Tibial nerve (tissue), 4 donors: ENCODE measurements at regions not wholly inside any gene's neighbourhood (a gene's known extent, or its start where the extent isn't known, plus 50 kb on each side); places are given as distances from the start of the nearest gene placed in this dataset.

Source experiments
- DNase-seq, 2 donors: peaks; one replicate each; pipeline ENCODE4 v3.0.0-alpha.2; 2019; ENCODE audit warnings: low spot score in 2 of 2
- H3K27ac ChIP-seq, 4 donors: fragments of 200-600 bp; sonication (generic) in 3 of 4; one replicate each; pipeline ENCODE4 v1.5.1; 2017 to 2019; ENCODE audit warnings: mild to moderate bottlenecking in 1 of 4
- H3K27me3 ChIP-seq, 2 donors: fragments of 200-600 bp; sonication (generic) in 1 of 2; one replicate each; pipeline versions ENCODE4 v1.5.1 to v1.6.0; 2017 to 2019
- H3K36me3 ChIP-seq, 3 donors: fragments of 200-600 bp; sonication (generic); one replicate each; pipeline ENCODE4 v1.5.1; 2018 to 2019
- H3K4me1 ChIP-seq, 4 donors: fragments of 200-600 bp; sonication (generic) in 3 of 4; one replicate each; pipeline ENCODE4 v1.5.1; 2017 to 2019
- H3K4me3 ChIP-seq, 4 donors: fragments of 200-600 bp; sonication (generic) in 3 of 4; one replicate each; pipeline ENCODE4 v1.5.1; 2017 to 2019; ENCODE audit warnings: mild to moderate bottlenecking in 1 of 4, moderate library complexity in 1 of 4
- H3K9me3 ChIP-seq, 4 donors: fragments of 200-600 bp; sonication (generic) in 3 of 4; one replicate each; pipeline ENCODE4 v1.5.1; 2017 to 2019
- EP300 ChIP-seq, 2 donors: sonication (generic); formaldehyde crosslinking; IDR thresholded peaks; one replicate each; pipeline ENCODE4 v1.6.1; 2017; ENCODE audit warnings: antibody characterized with exemption in 2 of 2, mild to moderate bottlenecking in 1 of 2
- POLR2A ChIP-seq, 2 donors: fragments of 450-650 bp; IDR thresholded peaks; one replicate each; pipeline ENCODE4 v1.6.1; 2017; ENCODE audit warnings: antibody characterized with exemption in 2 of 2, mild to moderate bottlenecking in 2 of 2, moderate library complexity in 2 of 2
- WGBS, 2 donors: methylation state at CpG; one replicate each; pipeline ENCODE4 v1.1.5; 2018; 5-methylcytosine and 5-hydroxymethylcytosine counted together
- TF ChIP-seq, protein P1 (sequence below), 5 experiments: fragments of 200-600 bp in 3 of 5; fragments of 450-650 bp in 2 of 5; sonication (generic) in 3 of 5; IDR thresholded peaks; one replicate each; pipeline ENCODE4 v1.5.1; 2016 to 2019; ENCODE audit warnings: antibody characterized with exemption in 5 of 5, mild to moderate bottlenecking in 3 of 5, moderate library complexity in 2 of 5

DNA sequence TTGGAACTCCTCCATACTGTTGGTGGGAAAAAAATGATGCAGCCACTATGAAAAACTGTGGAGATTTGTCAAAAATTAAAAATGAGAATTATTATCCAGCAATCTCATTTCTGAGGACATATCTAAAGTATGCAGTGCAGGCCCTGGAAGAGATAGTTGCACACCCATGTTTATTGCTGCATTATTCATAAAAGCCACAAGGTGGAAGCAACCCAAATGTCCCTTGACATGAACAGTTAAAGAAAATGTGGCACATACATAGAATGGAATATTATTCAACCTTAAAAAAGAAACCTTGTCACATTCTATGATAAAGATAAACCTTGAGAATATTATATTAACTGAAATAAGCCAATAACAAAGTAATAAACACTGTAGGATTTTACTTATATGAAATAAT is 80.9 kb upstream of the ARHGEF26 start:
- TF ChIP-seq POLR2A (IDR thresholded peaks at IDR 0.05) (no peak), EP300 (IDR thresholded peaks at IDR 0.05) (no peak)
- TF ChIP-seq, protein P1, sequence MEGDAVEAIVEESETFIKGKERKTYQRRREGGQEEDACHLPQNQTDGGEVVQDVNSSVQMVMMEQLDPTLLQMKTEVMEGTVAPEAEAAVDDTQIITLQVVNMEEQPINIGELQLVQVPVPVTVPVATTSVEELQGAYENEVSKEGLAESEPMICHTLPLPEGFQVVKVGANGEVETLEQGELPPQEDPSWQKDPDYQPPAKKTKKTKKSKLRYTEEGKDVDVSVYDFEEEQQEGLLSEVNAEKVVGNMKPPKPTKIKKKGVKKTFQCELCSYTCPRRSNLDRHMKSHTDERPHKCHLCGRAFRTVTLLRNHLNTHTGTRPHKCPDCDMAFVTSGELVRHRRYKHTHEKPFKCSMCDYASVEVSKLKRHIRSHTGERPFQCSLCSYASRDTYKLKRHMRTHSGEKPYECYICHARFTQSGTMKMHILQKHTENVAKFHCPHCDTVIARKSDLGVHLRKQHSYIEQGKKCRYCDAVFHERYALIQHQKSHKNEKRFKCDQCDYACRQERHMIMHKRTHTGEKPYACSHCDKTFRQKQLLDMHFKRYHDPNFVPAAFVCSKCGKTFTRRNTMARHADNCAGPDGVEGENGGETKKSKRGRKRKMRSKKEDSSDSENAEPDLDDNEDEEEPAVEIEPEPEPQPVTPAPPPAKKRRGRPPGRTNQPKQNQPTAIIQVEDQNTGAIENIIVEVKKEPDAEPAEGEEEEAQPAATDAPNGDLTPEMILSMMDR (IDR thresholded peaks at IDR 0.05), result no peak
- Histone ChIP-seq H3K4me1 (no peaks in the 10 kb centered on the region), H3K9me3 (no peaks in the 10 kb centered on the region), H3K27ac (no peak overlapping the region), H3K27me3 (no peaks in the 10 kb centered on the region), H3K36me3 (no peaks in the 10 kb centered on the region), H3K4me3 (no peak overlapping the region)
- no peak for DNase-seq

DNA sequence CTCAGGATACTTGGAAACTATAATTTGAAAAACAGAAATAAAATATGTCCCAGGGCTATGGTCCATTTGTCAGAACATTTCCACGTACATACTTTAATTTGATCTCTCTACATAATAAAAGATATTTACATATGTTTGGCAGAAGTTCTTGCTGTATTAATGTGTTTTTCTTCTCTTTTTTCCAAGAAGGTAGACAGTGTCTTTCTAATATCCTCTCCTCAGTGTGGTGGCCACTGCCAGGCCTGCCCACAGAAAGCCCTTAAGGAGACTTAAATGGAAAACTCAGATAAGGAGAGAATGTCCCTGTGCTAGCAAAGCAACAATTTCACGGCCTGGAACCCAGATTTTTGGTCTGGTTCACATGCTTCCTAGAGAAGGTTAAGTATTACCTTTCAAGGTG is 76.5 kb upstream of the ARHGEF26 start:
- TF ChIP-seq POLR2A (IDR thresholded peaks at IDR 0.05) (no peak), EP300 (IDR thresholded peaks at IDR 0.05) (no peak)
- TF ChIP-seq, protein P1 (IDR thresholded peaks at IDR 0.05), result no peak
- 85 to 86% methylated on average over 2 of the region's 2 CpGs for WGBS, 2 donors
- Histone ChIP-seq H3K4me3 (no peak overlapping the region), H3K27ac (no peak overlapping the region), H3K27me3 (no peaks in the 10 kb centered on the region), H3K36me3 (no peaks in the 10 kb centered on the region), H3K9me3 (no peaks in the 10 kb centered on the region), H3K4me1 (no peaks in the 10 kb centered on the region)
- no peak for DNase-seq

DNA sequence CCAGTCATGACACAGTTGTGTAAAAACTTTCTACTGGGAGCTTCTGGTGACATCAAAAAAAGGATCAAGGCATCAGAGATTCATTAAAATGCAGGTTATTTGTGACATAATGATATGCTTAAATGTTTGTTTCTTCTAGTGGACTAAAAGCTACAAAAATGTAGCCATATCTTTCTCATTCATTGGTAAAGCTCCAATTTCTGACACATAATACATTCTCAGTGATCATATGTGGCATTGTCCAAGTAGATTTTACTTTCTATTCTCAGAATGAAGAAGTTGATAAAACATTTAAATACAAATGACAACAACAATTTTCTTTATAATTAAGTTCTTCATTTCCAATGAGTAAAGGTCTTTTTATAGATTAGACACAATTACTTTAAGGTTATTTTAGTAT is 71.0 kb upstream of the ARHGEF26 start:
- H3K4me3 ChIP-seq, result no peak overlapping the region
- DNase-seq, result no peak

DNA sequence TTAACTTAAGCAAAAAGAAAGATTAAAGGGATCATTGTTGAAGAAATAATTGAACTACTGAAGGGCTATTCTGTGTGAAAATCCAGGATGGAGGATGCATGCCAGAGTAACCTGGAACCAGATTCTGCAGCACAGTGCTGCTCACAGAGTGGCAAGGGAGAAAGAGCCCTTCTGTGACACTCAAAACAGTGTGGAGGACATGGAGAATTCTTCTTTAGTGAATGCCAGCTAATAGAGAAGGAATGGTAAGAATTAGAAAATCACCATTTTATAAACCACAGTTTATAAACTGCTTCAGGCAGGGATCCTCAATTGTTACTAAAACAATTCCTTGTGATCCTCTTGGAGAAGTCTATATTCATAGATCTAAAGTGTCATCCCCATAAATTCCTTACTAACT is 70.4 kb upstream of the ARHGEF26 start:
- no peaks in the 10 kb centered on the region for H3K36me3 ChIP-seq
- peaks cover 0 to 2% (median 0%) of the 10 kb centered on the region in 4 donors for H3K9me3 ChIP-seq
- no peaks in the 10 kb centered on the region for H3K4me1 ChIP-seq
- no peak for DNase-seq
- no peak overlapping the region for H3K4me3 ChIP-seq
- TF ChIP-seq EP300 (IDR thresholded peaks at IDR 0.05) (no peak), POLR2A (IDR thresholded peaks at IDR 0.05) (no peak)
- TF ChIP-seq, protein P1 (IDR thresholded peaks at IDR 0.05), result no peak
- no peak overlapping the region for H3K27ac ChIP-seq
- no peaks in the 10 kb centered on the region for H3K27me3 ChIP-seq

More for the DNA sequence above, 71.0 kb upstream of the ARHGEF26 start:
- Histone ChIP-seq H3K4me1 (no peaks in the 10 kb centered on the region), H3K36me3 (no peaks in the 10 kb centered on the region), H3K27ac (no peak overlapping the region), H3K9me3 (peaks cover 0 to 2% (median 0%) of the 10 kb centered on the region in 4 donors), H3K27me3 (no peaks in the 10 kb centered on the region)
- TF ChIP-seq, protein P1 (IDR thresholded peaks at IDR 0.05), result no peak
- TF ChIP-seq POLR2A (IDR thresholded peaks at IDR 0.05) (no peak), EP300 (IDR thresholded peaks at IDR 0.05) (no peak)

DNA sequence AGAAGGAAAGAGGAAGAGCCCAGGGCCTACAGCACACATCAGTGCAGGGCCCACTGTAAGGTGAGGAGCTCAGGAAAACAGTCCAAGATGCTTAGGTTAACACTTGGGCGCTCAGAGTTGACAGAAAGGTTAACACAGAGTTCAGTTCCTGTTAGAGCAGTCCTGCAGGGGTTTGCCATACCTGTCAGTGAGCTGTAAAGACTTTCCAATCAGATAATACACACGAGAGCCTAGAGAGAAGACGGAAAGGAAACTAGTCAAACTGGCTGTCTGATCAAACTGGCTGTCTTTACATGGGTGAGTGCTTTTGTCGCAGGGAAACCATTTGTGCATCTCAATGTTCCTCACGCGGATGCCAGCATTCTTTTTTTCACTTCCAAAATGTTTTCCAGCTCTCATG is 61.4 kb upstream of the ARHGEF26 start:
- Histone ChIP-seq H3K27me3 (no peaks in the 10 kb centered on the region), H3K27ac (peak overlapping the region in 3 of 4 donors; percentile 46 to 77 (median 58)), H3K36me3 (no peaks in the 10 kb centered on the region), H3K4me3 (no peak overlapping the region), H3K9me3 (peaks cover 0 to 2% (median 0%) of the 10 kb centered on the region in 4 donors), H3K4me1 (peaks cover 0 to 29% (median 5%) of the 10 kb centered on the region in 4 donors)
- 35 to 44% methylated on average over 6 of the region's 6 CpGs for WGBS, 2 donors
- TF ChIP-seq, protein P1 (IDR thresholded peaks at IDR 0.05), result no peak
- no peak for TF ChIP-seq POLR2A (IDR thresholded peaks at IDR 0.05)
- TF ChIP-seq EP300 (IDR thresholded peaks at IDR 0.05), result no peak
- no peak for DNase-seq
